PC-9 (cell line): ENCODE measurements at regions not wholly inside any gene's neighbourhood (a gene's known extent, or its start where the extent isn't known, plus 50 kb on each side); places are given as distances from the start of the nearest gene placed in this dataset.

Experiments
- EZH2 ChIP-seq: fragments of 200-600 bp; sonication (generic); IDR thresholded peaks from 2 replicates; pipeline ENCODE4 v1.8.0; 2017; ENCODE audit warnings: antibody characterized with exemption, low read depth
- TF ChIP-seq, protein P1 (sequence below): fragments of 200-600 bp; sonication (generic); conservative IDR thresholded peaks from 2 replicates; pipeline ENCODE4 v1.6.1; 2017; ENCODE audit warnings: mixed run types, antibody characterized with exemption, mild to moderate bottlenecking, moderate library complexity

DNA sequence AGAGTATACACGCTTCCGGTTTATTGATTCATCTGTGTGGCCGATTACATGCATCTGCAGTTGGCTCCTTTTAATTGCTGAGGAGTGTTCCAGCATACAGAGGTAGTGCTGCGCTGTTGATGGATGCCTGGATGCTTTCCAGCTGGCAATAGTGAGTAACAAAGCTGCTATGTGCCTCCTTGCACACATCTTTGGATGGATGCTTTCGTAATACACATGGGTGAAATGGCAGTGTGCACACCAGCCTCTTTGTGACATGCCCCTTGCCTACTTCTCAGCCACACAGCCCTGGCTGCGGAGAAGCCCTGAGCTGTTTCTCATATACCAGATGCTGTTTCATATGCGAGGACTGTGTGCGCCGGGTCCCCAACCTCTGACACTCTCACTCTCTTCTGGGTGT lies 151.0 kb downstream of the GADD45G start:
- TF ChIP-seq, protein P1, sequence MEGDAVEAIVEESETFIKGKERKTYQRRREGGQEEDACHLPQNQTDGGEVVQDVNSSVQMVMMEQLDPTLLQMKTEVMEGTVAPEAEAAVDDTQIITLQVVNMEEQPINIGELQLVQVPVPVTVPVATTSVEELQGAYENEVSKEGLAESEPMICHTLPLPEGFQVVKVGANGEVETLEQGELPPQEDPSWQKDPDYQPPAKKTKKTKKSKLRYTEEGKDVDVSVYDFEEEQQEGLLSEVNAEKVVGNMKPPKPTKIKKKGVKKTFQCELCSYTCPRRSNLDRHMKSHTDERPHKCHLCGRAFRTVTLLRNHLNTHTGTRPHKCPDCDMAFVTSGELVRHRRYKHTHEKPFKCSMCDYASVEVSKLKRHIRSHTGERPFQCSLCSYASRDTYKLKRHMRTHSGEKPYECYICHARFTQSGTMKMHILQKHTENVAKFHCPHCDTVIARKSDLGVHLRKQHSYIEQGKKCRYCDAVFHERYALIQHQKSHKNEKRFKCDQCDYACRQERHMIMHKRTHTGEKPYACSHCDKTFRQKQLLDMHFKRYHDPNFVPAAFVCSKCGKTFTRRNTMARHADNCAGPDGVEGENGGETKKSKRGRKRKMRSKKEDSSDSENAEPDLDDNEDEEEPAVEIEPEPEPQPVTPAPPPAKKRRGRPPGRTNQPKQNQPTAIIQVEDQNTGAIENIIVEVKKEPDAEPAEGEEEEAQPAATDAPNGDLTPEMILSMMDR = no peak
- no peak for TF ChIP-seq EZH2
